K562 (cell line): ENCODE measurements at regions not wholly inside any gene's neighbourhood (a gene's known extent, or its start where the extent isn't known, plus 50 kb on each side); places are given as distances from the start of the nearest gene placed in this dataset.
A peak's percentile ranks its signal among the peaks of the same experiment; 100 is the strongest.

Experiments used
- CGGBP1 ChIP-seq: fragments of 250-450 bp; sonication (Bioruptor Pico); IDR thresholded peaks from 2 replicates; pipeline ENCODE4 v1.9.0; 2021; ENCODE audit warnings: mild to moderate bottlenecking
- CHCHD3 ChIP-seq: fragments of 250-450 bp; sonication (Bioruptor Pico); IDR thresholded peaks from 2 replicates; pipeline ENCODE4 v2.1.2; 2022; ENCODE audit warnings: mild to moderate bottlenecking
- CHD2 ChIP-seq: IDR thresholded peaks from 2 replicates; pipeline ENCODE4 v1.6.1; 2011; ENCODE audit warnings: low read depth, low read length
- E4F1 ChIP-seq: fragments of 250-450 bp; sonication (Bioruptor Pico); IDR thresholded peaks from 2 replicates; pipeline ENCODE4 v1.5.0; 2021; ENCODE audit warnings: mild to moderate bottlenecking, borderline replicate concordance
- MEF2A ChIP-seq: IDR thresholded peaks from 2 replicates; pipeline ENCODE4 v1.6.1; 2011; ENCODE audit warnings: low read depth, mild to moderate bottlenecking, low read length, moderate library complexity; ENCODE audit not compliant: control insufficient read depth
- NONO ChIP-seq, 2 experiments: fragments of 200-400 bp in 1 of 2; fragments of 450-650 bp in 1 of 2; formaldehyde crosslinking in 1 of 2; IDR thresholded peaks; 2 replicates each; pipeline ENCODE4 v1.6.1; 2017; ENCODE audit warnings: low read depth in 2 of 2, mild to moderate bottlenecking in 2 of 2, moderate library complexity in 2 of 2, low read length in 1 of 2
- POLR2A ChIP-seq: fragments of 450-650 bp; conservative IDR thresholded peaks from 2 replicates; pipeline ENCODE4 v1.6.1; 2016
- RBFOX2 ChIP-seq: fragments of 200-400 bp; formaldehyde crosslinking; IDR thresholded peaks from 2 replicates; pipeline ENCODE4 v1.6.1; 2017; ENCODE audit warnings: low read depth, mild to moderate bottlenecking, low read length, moderate library complexity
- RBM39 ChIP-seq: fragments of 200-400 bp; formaldehyde crosslinking; optimal IDR thresholded peaks from 2 replicates; pipeline ENCODE3; 2018; ENCODE audit warnings: low read depth, low read length
- SAFB2 ChIP-seq: fragments of 200-400 bp; formaldehyde crosslinking; IDR thresholded peaks from 2 replicates; pipeline ENCODE4 v1.6.1; 2018; ENCODE audit warnings: borderline replicate concordance, low read length, low read depth, moderate library complexity; ENCODE audit not compliant: severe bottlenecking
- SUPT5H ChIP-seq: fragments of 450-650 bp; IDR thresholded peaks from 2 replicates; pipeline ENCODE4 v1.6.1; 2016
- TBL1XR1 ChIP-seq, 2 experiments: IDR thresholded peaks; 2 replicates each; pipeline ENCODE4 v1.6.1; 2012; ENCODE audit warnings: improper control_type of control experiment in 2 of 2, low read length in 2 of 2, mild to moderate bottlenecking in 1 of 2
- THRA ChIP-seq: fragments of 450-650 bp; IDR thresholded peaks from 2 replicates; pipeline ENCODE4 v1.6.1; 2017; ENCODE audit warnings: mild to moderate bottlenecking, moderate library complexity
- THRAP3 ChIP-seq: fragments of 450-650 bp; IDR thresholded peaks from 2 replicates; pipeline ENCODE4 v1.6.1; 2016; ENCODE audit warnings: mild to moderate bottlenecking, inconsistent platforms, borderline replicate concordance
- YY1 ChIP-seq, 3 experiments: IDR thresholded peaks; 2 replicates each; pipeline ENCODE4 v1.6.1; 2011; ENCODE audit warnings: low read length in 2 of 3, mild to moderate bottlenecking in 2 of 3, moderate library complexity in 2 of 3, borderline replicate concordance in 1 of 3, control low read depth in 1 of 3, low read depth in 1 of 3; ENCODE audit not compliant: insufficient read depth in 3 of 3, insufficient replicate concordance in 2 of 3, control insufficient read depth in 1 of 3, insufficient read length in 1 of 3; ENCODE audit errors: extremely low read depth in 1 of 3
- ZBTB12 ChIP-seq: fragments of 250-450 bp; sonication (Bioruptor Pico); IDR thresholded peaks from 2 replicates; pipeline ENCODE4 v1.4.0; 2020
- TF ChIP-seq, protein P1 (sequence below): fragments of 450-650 bp; IDR thresholded peaks from 2 replicates; pipeline ENCODE4 v1.6.1; 2017; ENCODE audit warnings: antibody characterized with exemption

DNA sequence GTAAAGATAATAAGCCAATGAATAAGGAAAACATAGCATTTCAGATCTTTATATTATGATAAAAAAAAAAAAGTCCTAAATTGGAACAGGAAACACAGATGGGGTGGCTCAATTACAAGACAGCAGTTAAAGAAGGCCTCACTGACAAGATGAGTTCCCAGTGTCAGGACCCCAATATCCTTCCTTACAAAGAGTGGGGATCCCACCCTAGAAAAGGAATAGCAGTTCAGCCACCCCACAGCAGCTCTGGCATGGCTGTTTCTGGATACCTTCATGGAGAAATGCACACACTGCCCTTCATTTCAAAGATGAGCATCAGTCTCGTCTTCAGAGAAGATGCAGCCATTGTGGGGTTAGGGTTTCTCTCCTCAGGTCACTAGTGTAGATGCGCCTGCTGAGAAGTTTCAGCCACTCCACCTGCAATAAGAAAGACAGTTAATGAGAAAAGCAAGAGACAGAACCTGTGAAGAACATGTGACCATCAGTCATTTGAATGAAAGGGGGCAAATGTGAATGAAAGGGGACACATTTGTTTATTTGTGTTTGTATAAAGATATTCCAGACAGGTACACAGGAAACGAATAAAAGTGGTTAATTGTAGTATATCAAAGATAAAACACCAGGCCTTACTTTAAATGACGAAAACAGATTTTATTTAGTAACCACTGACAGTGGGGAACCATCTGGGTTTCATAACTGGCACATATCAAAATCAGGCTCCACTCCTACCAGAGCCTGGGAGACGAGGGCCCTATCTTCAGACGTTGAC is 121.3 kb upstream of the PRSS16 start (continued):
- TF ChIP-seq, protein P1, sequence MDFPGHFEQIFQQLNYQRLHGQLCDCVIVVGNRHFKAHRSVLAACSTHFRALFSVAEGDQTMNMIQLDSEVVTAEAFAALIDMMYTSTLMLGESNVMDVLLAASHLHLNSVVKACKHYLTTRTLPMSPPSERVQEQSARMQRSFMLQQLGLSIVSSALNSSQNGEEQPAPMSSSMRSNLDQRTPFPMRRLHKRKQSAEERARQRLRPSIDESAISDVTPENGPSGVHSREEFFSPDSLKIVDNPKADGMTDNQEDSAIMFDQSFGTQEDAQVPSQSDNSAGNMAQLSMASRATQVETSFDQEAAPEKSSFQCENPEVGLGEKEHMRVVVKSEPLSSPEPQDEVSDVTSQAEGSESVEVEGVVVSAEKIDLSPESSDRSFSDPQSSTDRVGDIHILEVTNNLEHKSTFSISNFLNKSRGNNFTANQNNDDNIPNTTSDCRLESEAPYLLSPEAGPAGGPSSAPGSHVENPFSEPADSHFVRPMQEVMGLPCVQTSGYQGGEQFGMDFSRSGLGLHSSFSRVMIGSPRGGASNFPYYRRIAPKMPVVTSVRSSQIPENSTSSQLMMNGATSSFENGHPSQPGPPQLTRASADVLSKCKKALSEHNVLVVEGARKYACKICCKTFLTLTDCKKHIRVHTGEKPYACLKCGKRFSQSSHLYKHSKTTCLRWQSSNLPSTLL = no peak
- TF ChIP-seq RBFOX2 (peak; percentile 57), TBL1XR1 (IDR thresholded peaks at IDR 0.05; ENCODE audit: low read length in 2 of 2) (0 out of 4 replicates have a peak, but pooled peaks of 1 of the 2 experiments have one; percentile 47), SUPT5H (peak; percentile 70), THRAP3 (0 out of 2 replicates have a peak, but pooled peaks have one; percentile 15), E4F1 (CRISPR knock-in tag) (no peak), ZBTB12 (CRISPR knock-in tag) (no peak), SAFB2 (no peak), CHCHD3 (CRISPR knock-in tag) (peak; percentile 68; the same call in 1 of the 2 replicates), MEF2A (peak; percentile 43; the same call in 1 of the 2 replicates), THRA (no peak), CGGBP1 (CRISPR knock-in tag) (peak; percentile 58), CHD2 (peak; percentile 23; the same call in 1 of the 2 replicates), RBM39 (peak; percentile 99), NONO (IDR thresholded peaks at IDR 0.05; ENCODE audit: low read depth in 2 of 2, low read length in 1 of 2) (no peak), YY1 (IDR thresholded peaks at IDR 0.05; ENCODE audit: borderline replicate concordance in 1 of 3, control insufficient read depth in 1 of 3, extremely low read depth in 1 of 3, insufficient read depth in 3 of 3, insufficient read length in 1 of 3, insufficient replicate concordance in 2 of 3, low read depth in 1 of 3, low read length in 2 of 3) (peak in 1 of 3 experiments; percentile 64), POLR2A (peak; percentile 75)
